ENCODE measurements at regions not wholly inside any gene's neighbourhood (a gene's known extent, or its start where the extent isn't known, plus 50 kb on each side); places are given as distances from the start of the nearest gene placed in this dataset.

DNA sequence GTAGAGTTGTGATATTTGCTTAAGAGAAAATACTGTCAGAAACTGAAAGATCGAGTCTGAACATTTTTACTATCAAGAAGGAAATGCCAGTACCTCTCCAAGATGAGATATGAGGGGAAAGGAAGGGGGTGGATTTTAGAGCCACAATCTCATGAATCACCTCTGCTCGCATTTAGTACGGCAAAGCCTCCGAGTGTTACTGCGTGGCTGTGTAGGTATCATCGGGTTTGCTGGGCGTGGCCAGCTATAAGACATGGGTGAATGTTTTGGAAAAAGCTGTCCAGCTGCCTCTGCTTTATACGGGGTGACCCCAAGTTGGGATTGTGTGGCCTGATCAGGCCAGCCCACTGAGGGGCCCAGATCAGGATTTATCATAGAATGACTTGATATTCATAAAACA is 826.4 kb downstream of the SOCS6 start:
- no peak overlapping the region for H3K27ac ChIP-seq
- TF ChIP-seq POLR2A (IDR thresholded peaks at IDR 0.05) (no peak), POLR2AphosphoS5 (IDR thresholded peaks at IDR 0.05) (no peak), EP300 (IDR thresholded peaks at IDR 0.05) (no peak)
- TF ChIP-seq, protein P1, sequence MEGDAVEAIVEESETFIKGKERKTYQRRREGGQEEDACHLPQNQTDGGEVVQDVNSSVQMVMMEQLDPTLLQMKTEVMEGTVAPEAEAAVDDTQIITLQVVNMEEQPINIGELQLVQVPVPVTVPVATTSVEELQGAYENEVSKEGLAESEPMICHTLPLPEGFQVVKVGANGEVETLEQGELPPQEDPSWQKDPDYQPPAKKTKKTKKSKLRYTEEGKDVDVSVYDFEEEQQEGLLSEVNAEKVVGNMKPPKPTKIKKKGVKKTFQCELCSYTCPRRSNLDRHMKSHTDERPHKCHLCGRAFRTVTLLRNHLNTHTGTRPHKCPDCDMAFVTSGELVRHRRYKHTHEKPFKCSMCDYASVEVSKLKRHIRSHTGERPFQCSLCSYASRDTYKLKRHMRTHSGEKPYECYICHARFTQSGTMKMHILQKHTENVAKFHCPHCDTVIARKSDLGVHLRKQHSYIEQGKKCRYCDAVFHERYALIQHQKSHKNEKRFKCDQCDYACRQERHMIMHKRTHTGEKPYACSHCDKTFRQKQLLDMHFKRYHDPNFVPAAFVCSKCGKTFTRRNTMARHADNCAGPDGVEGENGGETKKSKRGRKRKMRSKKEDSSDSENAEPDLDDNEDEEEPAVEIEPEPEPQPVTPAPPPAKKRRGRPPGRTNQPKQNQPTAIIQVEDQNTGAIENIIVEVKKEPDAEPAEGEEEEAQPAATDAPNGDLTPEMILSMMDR (IDR thresholded peaks at IDR 0.05) = no peak
- no peak for DNase-seq
- intact Hi-C loops (cut with DNase I) = no loop called here
- 67 to 88% methylated on average over 8 of the region's 8 CpGs for WGBS, 2 donors
- no peaks in the 10 kb centered on the region for H3K4me1 ChIP-seq
- H3K9me3 ChIP-seq = peaks cover 0 to 4% (median 0%) of the 10 kb centered on the region in 4 donors
- H3K36me3 ChIP-seq = no peaks in the 10 kb centered on the region
- H3K4me3 ChIP-seq = no peak overlapping the region
- H3K27me3 ChIP-seq = no peaks in the 10 kb centered on the region

DNA sequence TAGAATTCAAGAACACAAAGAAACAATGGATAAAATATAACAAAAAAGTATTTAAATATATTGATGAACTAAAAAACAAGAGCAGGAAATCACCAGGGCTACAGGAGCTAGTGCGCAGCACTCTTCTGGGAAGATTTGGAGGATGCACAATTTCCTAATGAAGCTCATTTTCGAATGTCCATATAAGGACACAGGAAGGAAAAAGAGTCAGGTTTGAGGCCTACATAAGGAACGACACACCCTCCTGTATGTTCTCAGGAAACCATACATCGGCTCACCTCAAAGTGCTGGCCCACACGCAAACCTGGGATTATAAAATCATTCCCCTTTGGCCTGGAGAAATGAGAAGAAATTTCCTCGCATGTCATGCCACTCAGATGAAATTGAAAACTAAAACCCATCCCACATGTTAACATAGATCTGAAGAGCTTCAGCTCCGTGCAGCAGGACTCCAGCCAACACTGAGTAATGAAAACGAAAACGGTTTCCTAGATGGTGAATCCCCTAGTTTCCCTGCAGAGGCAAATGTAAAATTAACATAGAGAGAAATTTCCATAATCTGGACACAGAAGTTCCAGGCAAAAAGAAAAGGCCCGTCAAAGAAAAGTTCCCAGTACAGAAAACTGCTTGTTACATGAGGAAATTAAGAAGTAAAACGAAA is 825.8 kb downstream of the SOCS6 start:
- intact Hi-C loops (cut with DNase I) = no loop called here
- no peak for DNase-seq
- Histone ChIP-seq H3K9me3 (peaks cover 0 to 3% (median 0%) of the 10 kb centered on the region in 4 donors), H3K27ac (no peak overlapping the region), H3K27me3 (no peaks in the 10 kb centered on the region), H3K36me3 (no peaks in the 10 kb centered on the region), H3K4me1 (no peaks in the 10 kb centered on the region), H3K4me3 (no peak overlapping the region)
- TF ChIP-seq, protein P1 (IDR thresholded peaks at IDR 0.05) = no peak
- TF ChIP-seq POLR2AphosphoS5 (IDR thresholded peaks at IDR 0.05) = no peak
- TF ChIP-seq POLR2A (IDR thresholded peaks at IDR 0.05) = no peak
- no peak for TF ChIP-seq EP300 (IDR thresholded peaks at IDR 0.05)
- WGBS, 2 donors = 70 to 84% methylated on average over 11 of the region's 11 CpGs

DNA sequence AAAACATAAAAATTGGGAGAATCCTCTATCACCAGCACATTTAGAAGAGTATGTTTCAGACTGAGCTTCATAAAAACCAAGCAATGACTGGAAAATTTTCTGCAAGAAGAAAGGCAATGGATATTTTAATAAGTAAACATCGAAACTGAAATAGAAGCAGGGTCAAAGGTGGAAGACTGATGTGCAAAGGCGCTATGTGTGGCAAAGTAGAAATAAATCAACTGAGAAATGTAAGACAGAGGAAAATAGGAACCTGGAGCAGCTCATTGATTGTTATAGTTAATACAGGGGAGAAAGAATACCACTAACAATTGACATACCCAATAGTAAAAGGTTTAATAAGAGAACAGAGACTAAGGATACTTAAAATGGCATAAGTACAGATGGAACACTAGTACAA is 818.4 kb downstream of the SOCS6 start:
- no peak for DNase-seq
- no peaks in the 10 kb centered on the region for H3K27me3 ChIP-seq
- 46 to 59% methylated on average over 2 of the region's 2 CpGs for WGBS, 2 donors
- no peaks in the 10 kb centered on the region for H3K36me3 ChIP-seq
- no peaks in the 10 kb centered on the region for H3K4me1 ChIP-seq
- no peak overlapping the region for H3K27ac ChIP-seq
- TF ChIP-seq POLR2AphosphoS5 (IDR thresholded peaks at IDR 0.05) = no peak
- TF ChIP-seq, protein P1 (IDR thresholded peaks at IDR 0.05) = no peak
- H3K9me3 ChIP-seq = no peaks in the 10 kb centered on the region
- H3K4me3 ChIP-seq = no peak overlapping the region
- intact Hi-C loops (cut with DNase I) = no loop called here

DNA sequence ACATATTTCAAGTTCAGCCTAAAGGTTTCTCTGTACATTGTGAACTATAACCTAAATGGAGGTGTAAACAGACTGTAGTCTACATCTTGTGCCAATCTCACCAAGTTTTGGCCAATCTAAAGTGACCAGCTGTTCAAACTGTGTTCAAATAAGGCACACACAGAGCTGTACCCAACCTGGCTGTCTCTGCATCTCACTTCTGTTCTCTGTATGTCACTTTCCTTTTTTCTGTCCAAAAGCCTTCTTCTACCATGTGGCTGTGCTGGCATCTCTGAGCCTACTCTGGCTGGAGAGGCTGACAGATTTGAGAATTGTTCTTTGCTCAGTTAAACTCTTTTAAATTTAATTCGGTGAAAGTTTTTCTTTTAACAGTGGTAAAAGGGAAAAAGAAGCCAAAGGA is 817.9 kb downstream of the SOCS6 start:
- H3K4me3 ChIP-seq = no peak overlapping the region
- H3K4me1 ChIP-seq = no peaks in the 10 kb centered on the region
- WGBS, 2 donors = 49% methylated on average over 1 of the region's 1 CpG
- H3K27ac ChIP-seq = no peak overlapping the region
- DNase-seq = no peak
- no peaks in the 10 kb centered on the region for H3K9me3 ChIP-seq
- intact Hi-C loops (cut with DNase I) = no loop called here
- no peaks in the 10 kb centered on the region for H3K27me3 ChIP-seq
- TF ChIP-seq POLR2A (IDR thresholded peaks at IDR 0.05) (no peak), EP300 (IDR thresholded peaks at IDR 0.05) (no peak), POLR2AphosphoS5 (IDR thresholded peaks at IDR 0.05) (no peak)
- TF ChIP-seq, protein P1 (IDR thresholded peaks at IDR 0.05) = no peak
- H3K36me3 ChIP-seq = no peaks in the 10 kb centered on the region

DNA sequence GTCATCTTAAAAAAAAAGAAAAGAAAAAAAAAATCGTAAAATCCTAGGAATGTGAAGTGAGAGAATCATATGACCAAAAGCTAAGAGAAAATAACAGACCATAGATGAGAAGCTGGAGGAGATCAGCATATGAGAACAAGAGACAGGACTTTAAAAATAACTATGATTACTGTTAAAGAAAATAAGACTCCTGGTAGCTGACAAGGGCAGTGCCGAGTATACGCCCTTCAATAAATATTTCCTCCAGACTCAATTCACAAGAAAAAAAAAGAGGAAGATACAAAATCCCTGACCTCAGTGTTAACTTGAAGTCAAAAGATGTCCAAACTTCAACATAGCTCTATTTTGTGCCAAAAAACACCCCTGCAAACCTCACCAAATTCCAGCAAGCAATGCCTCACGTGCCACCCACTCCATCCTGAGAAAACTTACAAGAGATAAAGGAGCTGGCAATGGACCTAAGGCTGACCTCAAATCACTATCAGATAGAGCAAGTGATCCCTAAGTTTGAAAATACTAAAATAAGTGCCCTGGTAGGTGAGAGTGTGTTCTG is 817.2 kb downstream of the SOCS6 start:
- no peak for DNase-seq
- Histone ChIP-seq H3K27ac (no peak overlapping the region), H3K4me3 (no peak overlapping the region), H3K36me3 (no peaks in the 10 kb centered on the region), H3K4me1 (no peaks in the 10 kb centered on the region), H3K27me3 (no peaks in the 10 kb centered on the region), H3K9me3 (no peaks in the 10 kb centered on the region)
- intact Hi-C loops (cut with DNase I) = no loop called here
- 24 to 66% methylated on average over 4 of the region's 4 CpGs for WGBS, 2 donors
- no peak for TF ChIP-seq POLR2AphosphoS5 (IDR thresholded peaks at IDR 0.05)
- TF ChIP-seq POLR2A (IDR thresholded peaks at IDR 0.05) = no peak
- TF ChIP-seq, protein P1 (IDR thresholded peaks at IDR 0.05) = no peak
- no peak for TF ChIP-seq EP300 (IDR thresholded peaks at IDR 0.05)
